Sigmoid colon (tissue), 6 donors: ENCODE measurements at regions not wholly inside any gene's neighbourhood (a gene's known extent, or its start where the extent isn't known, plus 50 kb on each side); places are given as distances from the start of the nearest gene placed in this dataset.

Source experiments
- DNase-seq: peaks from one replicate; pipeline ENCODE4 v3.0.0-alpha.2; 2019
- H3K27ac ChIP-seq, 4 donors: fragments of 200-600 bp; sonication (generic); one replicate each; pipeline ENCODE4 v1.5.1; 2016 to 2019; ENCODE audit warnings: mild to moderate bottlenecking in 1 of 4
- H3K27me3 ChIP-seq, 3 donors: fragments of 200-600 bp; sonication (generic); one replicate each; pipeline ENCODE4 v1.5.1; 2019; ENCODE audit warnings: mild to moderate bottlenecking in 1 of 3
- H3K36me3 ChIP-seq, 4 donors: fragments of 200-600 bp; sonication (generic); one replicate each; pipeline ENCODE4 v1.5.1; 2016 to 2019
- H3K4me1 ChIP-seq, 4 donors: fragments of 200-600 bp; sonication (generic); one replicate each; pipeline ENCODE4 v1.5.1; 2017 to 2019
- H3K4me3 ChIP-seq, 4 donors: fragments of 200-600 bp; sonication (generic); one replicate each; pipeline ENCODE4 v1.5.1; 2017 to 2019; ENCODE audit warnings: mild to moderate bottlenecking in 2 of 4, moderate library complexity in 1 of 4
- H3K9me3 ChIP-seq, 4 donors: fragments of 200-600 bp in 3 of 4; sonication (generic) in 3 of 4; one replicate each; pipeline versions ENCODE4 v1.5.1 to v1.6.1; 2013 to 2019
- EP300 ChIP-seq, 4 donors: sonication (generic); formaldehyde crosslinking; IDR thresholded peaks; one replicate each; pipeline ENCODE4 v1.6.1; 2017; ENCODE audit warnings: antibody characterized with exemption in 4 of 4
- POLR2A ChIP-seq, 2 donors: fragments of 450-650 bp; IDR thresholded peaks; one replicate each; pipeline ENCODE4 v1.6.1; 2016; ENCODE audit warnings: antibody characterized with exemption in 2 of 2, mild to moderate bottlenecking in 2 of 2, moderate library complexity in 2 of 2
- POLR2AphosphoS5 ChIP-seq, 4 donors: sonication (generic); formaldehyde crosslinking; IDR thresholded peaks; one replicate each; pipeline ENCODE4 v1.6.1; 2017; ENCODE audit warnings: antibody characterized with exemption in 4 of 4
- WGBS, 2 donors: extraction: QIAGEN DNeasy Blood & Tissue Kit; methylation state at CpG; one replicate each; pipeline ENCODE4 v1.1.7; 2013; 5-methylcytosine and 5-hydroxymethylcytosine counted together
- intact Hi-C: fragments of 100-400 bp; cut with DNase I; formaldehyde crosslinking; loops from one replicate; pipeline ENCODE4 v1.15.1; 2023
- TF ChIP-seq, protein P1 (sequence below), 4 experiments: fragments of 450-650 bp in 3 of 4; fragments of 200-600 bp in 1 of 4; IDR thresholded peaks; one replicate each; pipeline ENCODE4 v1.5.1; 2016 to 2019; ENCODE audit warnings: antibody characterized with exemption in 4 of 4, mild to moderate bottlenecking in 3 of 4, moderate library complexity in 2 of 4
- donor health status: healthy with polysubstance abuse.
- donor health status: healthy.

GRCh38 chr2:188786368-188786841 lies 187.8 kb upstream of the COL3A1 start:
- intact Hi-C loops: loop anchor here (5.0 to 10.0 kb wide), 3 partner anchors 212 to 618 kb away; no protein-coding TSS in a partner anchor

DNA sequence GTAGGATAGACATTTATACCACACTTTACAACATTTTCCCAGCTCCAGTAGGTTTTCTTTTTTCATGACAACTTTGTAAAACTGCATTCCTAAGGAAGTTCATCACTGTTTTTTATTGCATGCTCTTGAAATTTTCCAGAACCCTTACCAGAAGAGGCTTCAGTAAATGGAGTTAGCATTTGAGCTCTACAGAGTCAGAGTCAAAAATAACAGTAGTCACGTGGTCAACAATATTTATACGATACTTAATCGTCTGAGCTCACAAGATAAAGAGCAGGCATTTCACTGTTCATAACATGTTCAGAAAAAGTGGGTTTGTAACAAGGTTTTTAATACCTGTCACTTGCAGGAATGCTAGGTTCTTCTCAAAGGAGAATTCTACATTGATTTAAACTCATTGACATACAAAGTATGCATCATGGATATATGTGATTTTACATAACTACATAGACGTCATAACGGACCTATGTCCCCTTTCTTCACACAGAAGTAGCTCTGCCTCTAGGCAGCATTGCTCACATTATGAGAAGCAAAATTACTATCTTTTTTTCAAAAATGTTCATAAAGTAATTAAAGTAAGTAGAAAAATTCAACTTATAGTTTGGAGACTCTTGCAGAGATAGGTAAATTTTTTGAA lies 187.0 kb upstream of the COL3A1 start:
- H3K9me3 ChIP-seq: no peaks in the 10 kb centered on the region
- DNase-seq: no peak
- TF ChIP-seq POLR2AphosphoS5 (IDR thresholded peaks at IDR 0.05) (peak; percentile 92 to 98 (median 94)), POLR2A (IDR thresholded peaks at IDR 0.05) (no peak), EP300 (IDR thresholded peaks at IDR 0.05) (peak; percentile 76 to 95 (median 90))
- TF ChIP-seq, protein P1, sequence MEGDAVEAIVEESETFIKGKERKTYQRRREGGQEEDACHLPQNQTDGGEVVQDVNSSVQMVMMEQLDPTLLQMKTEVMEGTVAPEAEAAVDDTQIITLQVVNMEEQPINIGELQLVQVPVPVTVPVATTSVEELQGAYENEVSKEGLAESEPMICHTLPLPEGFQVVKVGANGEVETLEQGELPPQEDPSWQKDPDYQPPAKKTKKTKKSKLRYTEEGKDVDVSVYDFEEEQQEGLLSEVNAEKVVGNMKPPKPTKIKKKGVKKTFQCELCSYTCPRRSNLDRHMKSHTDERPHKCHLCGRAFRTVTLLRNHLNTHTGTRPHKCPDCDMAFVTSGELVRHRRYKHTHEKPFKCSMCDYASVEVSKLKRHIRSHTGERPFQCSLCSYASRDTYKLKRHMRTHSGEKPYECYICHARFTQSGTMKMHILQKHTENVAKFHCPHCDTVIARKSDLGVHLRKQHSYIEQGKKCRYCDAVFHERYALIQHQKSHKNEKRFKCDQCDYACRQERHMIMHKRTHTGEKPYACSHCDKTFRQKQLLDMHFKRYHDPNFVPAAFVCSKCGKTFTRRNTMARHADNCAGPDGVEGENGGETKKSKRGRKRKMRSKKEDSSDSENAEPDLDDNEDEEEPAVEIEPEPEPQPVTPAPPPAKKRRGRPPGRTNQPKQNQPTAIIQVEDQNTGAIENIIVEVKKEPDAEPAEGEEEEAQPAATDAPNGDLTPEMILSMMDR (IDR thresholded peaks at IDR 0.05): no peak
- peaks cover 0 to 50% (median 33%) of the 10 kb centered on the region in 4 donors for H3K4me1 ChIP-seq
- H3K27ac ChIP-seq: peak overlapping the region; percentile 76 to 87 (median 84)
- intact Hi-C loops: loop anchor here (1.0 to 10.0 kb wide), 4 partner anchors 191 to 618 kb away; no protein-coding TSS in a partner anchor
- no peaks in the 10 kb centered on the region for H3K27me3 ChIP-seq
- WGBS, 2 donors: 71 to 77% methylated on average over 5 of the region's 5 CpGs
- H3K36me3 ChIP-seq: no peaks in the 10 kb centered on the region
- peak overlapping the region in 3 of 4 donors; percentile 14 to 26 (median 16) for H3K4me3 ChIP-seq

More at GRCh38 chr2:188786368-188786841, 187.8 kb upstream of the COL3A1 start:
- H3K4me3 ChIP-seq: peak overlapping the region in 2 of 4 donors; percentile 16 to 26
- TF ChIP-seq EP300 (IDR thresholded peaks at IDR 0.05) (no peak), POLR2A (IDR thresholded peaks at IDR 0.05) (no peak), POLR2AphosphoS5 (IDR thresholded peaks at IDR 0.05) (peak in 2 of 4 donors; percentile 4 to 42)
- TF ChIP-seq, protein P1 (IDR thresholded peaks at IDR 0.05): no peak
- H3K4me1 ChIP-seq: peaks cover 0 to 50% (median 33%) of the 10 kb centered on the region in 4 donors
- no peaks in the 10 kb centered on the region for H3K36me3 ChIP-seq
- H3K27me3 ChIP-seq: no peaks in the 10 kb centered on the region
- H3K9me3 ChIP-seq: no peaks in the 10 kb centered on the region
- H3K27ac ChIP-seq: peak overlapping the region; percentile 76 to 87 (median 84)
- WGBS, 2 donors: 35 to 54% methylated on average over 3 of the region's 3 CpGs
- peak; percentile 68 for DNase-seq

- no peaks in the 10 kb centered on the region for H3K27me3 ChIP-seq
- H3K4me3 ChIP-seq: peak overlapping the region in 3 of 4 donors; percentile 14 to 18 (median 15)
- no peaks in the 10 kb centered on the region for H3K36me3 ChIP-seq
- TF ChIP-seq EP300 (IDR thresholded peaks at IDR 0.05) (no peak), POLR2A (IDR thresholded peaks at IDR 0.05) (no peak), POLR2AphosphoS5 (IDR thresholded peaks at IDR 0.05) (peak in 2 of 4 donors; percentile 4 to 14)
- TF ChIP-seq, protein P1 (IDR thresholded peaks at IDR 0.05): no peak
- peaks cover 0 to 50% (median 33%) of the 10 kb centered on the region in 4 donors for H3K4me1 ChIP-seq
- H3K9me3 ChIP-seq: no peaks in the 10 kb centered on the region
- no peak for DNase-seq
- WGBS, 2 donors: 38 to 43% methylated on average over 3 of the region's 3 CpGs
- peak overlapping the region; percentile 76 to 87 (median 84) for H3K27ac ChIP-seq
- intact Hi-C loops: loop anchor here (1.0 to 10.0 kb wide), 4 partner anchors 191 to 617 kb away; no protein-coding TSS in a partner anchor
Observed at GRCh38 chr2:188787658-188788240, 186.4 kb upstream of the COL3A1 start.

- TF ChIP-seq POLR2AphosphoS5 (IDR thresholded peaks at IDR 0.05): peak; percentile 46 to 81 (median 62)
- no peak for TF ChIP-seq EP300 (IDR thresholded peaks at IDR 0.05)
- TF ChIP-seq POLR2A (IDR thresholded peaks at IDR 0.05): no peak
- TF ChIP-seq, protein P1 (IDR thresholded peaks at IDR 0.05): no peak
- Histone ChIP-seq H3K4me3 (peak overlapping the region in 1 of 4 donors; percentile 18), H3K27ac (peak overlapping the region; percentile 76 to 87 (median 84)), H3K27me3 (no peaks in the 10 kb centered on the region), H3K4me1 (peaks cover 0 to 50% (median 33%) of the 10 kb centered on the region in 4 donors), H3K36me3 (no peaks in the 10 kb centered on the region), H3K9me3 (no peaks in the 10 kb centered on the region)
- intact Hi-C loops: loop anchor here (5.0 to 10.0 kb wide), 3 partner anchors 214 to 616 kb away; no protein-coding TSS in a partner anchor
- peak; percentile 91 for DNase-seq
Observed at GRCh38 chr2:188788621-188789020, 185.6 kb upstream of the COL3A1 start.
